ENCODE measurements at regions not wholly inside any gene's neighbourhood (a gene's known extent, or its start where the extent isn't known, plus 50 kb on each side); places are given as distances from the start of the nearest gene placed in this dataset.

DNA sequence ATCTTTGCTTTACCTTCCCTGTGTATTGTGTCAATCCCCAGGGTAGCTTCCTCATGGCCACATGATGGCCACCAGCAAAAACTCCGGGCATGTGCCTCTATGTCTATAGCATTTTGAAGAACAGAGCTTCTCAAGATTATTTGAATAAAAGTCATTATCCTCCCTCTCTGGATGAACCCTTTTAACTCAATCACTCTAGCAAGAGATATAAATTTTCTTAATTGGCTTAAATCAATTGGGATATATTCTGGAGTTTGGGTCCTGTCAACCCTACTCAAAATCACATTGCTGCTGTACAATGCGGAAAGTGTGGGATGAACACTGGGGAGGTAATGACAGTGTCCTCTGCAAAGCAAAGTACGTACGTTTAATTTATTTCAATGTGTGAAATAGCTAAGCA lies 370.6 kb upstream of the LRRC3B start:
- no peaks in the 10 kb centered on the region for H3K27me3 Mint-ChIP-seq (ENCODE audit: insufficient read depth)
- TF ChIP-seq, protein P1, sequence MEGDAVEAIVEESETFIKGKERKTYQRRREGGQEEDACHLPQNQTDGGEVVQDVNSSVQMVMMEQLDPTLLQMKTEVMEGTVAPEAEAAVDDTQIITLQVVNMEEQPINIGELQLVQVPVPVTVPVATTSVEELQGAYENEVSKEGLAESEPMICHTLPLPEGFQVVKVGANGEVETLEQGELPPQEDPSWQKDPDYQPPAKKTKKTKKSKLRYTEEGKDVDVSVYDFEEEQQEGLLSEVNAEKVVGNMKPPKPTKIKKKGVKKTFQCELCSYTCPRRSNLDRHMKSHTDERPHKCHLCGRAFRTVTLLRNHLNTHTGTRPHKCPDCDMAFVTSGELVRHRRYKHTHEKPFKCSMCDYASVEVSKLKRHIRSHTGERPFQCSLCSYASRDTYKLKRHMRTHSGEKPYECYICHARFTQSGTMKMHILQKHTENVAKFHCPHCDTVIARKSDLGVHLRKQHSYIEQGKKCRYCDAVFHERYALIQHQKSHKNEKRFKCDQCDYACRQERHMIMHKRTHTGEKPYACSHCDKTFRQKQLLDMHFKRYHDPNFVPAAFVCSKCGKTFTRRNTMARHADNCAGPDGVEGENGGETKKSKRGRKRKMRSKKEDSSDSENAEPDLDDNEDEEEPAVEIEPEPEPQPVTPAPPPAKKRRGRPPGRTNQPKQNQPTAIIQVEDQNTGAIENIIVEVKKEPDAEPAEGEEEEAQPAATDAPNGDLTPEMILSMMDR (IDR thresholded peaks at IDR 0.05), result no peak
- DNase-seq, result no peak
- peaks cover 26% of the 10 kb centered on the region for H3K9me3 Mint-ChIP-seq
- no peaks in the 10 kb centered on the region for H3K36me3 Mint-ChIP-seq (ENCODE audit: low read depth)
- no peak overlapping the region for H3K27ac Mint-ChIP-seq
- H3K4me3 Mint-ChIP-seq, result no peak overlapping the region
- no peaks in the 10 kb centered on the region for H3K4me1 Mint-ChIP-seq (ENCODE audit: low read depth)

DNA sequence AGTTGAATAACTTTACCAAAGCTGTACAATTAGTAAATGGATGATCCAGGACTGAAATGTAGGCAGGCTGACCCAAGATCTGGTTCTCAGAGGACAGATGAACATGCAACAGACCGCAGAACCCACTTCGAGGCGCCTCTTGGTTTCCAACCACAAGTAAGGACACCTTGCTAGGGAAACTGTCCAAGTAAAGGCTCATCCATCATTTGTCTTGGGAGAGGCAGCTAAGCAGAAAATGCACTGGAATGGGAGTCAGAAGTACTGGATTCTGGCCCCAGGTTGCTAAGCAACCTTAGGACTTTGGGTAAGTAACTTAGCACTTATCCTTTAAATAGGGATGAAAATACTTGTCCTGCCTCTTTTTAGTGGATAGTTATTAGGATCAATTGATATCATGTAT lies 366.3 kb upstream of the LRRC3B start:
- Mint-ChIP-seq H3K36me3 (ENCODE audit: low read depth) (no peaks in the 10 kb centered on the region), H3K27ac (no peak overlapping the region), H3K4me1 (ENCODE audit: low read depth) (no peaks in the 10 kb centered on the region), H3K27me3 (ENCODE audit: insufficient read depth) (no peaks in the 10 kb centered on the region), H3K9me3 (peaks cover 33% of the 10 kb centered on the region), H3K4me3 (no peak overlapping the region)
- DNase-seq, result no peak
- TF ChIP-seq, protein P1 (IDR thresholded peaks at IDR 0.05), result no peak

DNA sequence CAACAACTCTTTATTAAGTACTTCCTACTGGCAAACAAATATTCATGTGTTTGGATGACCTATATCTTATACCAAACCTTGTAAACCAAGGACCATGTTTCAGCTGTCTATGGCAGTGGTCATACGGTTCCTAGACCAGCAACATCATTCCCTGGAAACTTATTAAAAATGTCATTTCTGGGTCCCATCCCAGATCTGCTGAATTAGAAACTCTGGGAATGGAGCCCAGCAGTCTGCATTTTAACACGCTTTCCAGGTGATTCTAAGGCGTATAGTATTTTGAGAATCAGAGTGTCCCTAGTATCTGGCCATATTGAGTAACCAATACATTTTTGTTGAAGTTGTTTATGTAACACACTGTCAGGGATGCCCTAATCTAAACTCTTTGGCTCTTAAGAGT lies 363.4 kb upstream of the LRRC3B start:
- TF ChIP-seq, protein P1 (IDR thresholded peaks at IDR 0.05), result no peak
- no peaks in the 10 kb centered on the region for H3K36me3 Mint-ChIP-seq (ENCODE audit: low read depth)
- DNase-seq, result no peak
- no peaks in the 10 kb centered on the region for H3K27me3 Mint-ChIP-seq (ENCODE audit: insufficient read depth)
- H3K4me1 Mint-ChIP-seq (ENCODE audit: low read depth), result no peaks in the 10 kb centered on the region
- no peak overlapping the region for H3K4me3 Mint-ChIP-seq
- peaks cover 47% of the 10 kb centered on the region for H3K9me3 Mint-ChIP-seq
- no peak overlapping the region for H3K27ac Mint-ChIP-seq

DNA sequence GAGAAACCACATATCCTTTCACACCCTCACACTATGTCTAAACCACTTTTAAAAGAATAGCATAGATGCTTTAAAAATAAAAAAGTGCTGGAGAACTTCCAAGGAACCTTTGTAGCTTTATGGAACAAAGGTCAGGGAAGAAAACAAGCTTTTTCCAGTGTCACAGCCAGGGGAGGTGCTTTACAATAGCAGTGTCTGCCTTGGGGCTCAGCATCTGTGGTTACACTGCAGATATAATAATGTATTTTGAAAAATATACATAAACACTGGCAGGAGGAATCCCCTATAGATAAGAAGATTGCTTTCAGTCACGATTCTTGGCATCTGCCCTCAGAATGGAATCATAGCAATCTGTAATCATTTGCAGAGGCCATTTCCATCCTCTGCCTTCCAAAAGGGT lies 362.4 kb upstream of the LRRC3B start:
- DNase-seq, result no peak
- Mint-ChIP-seq H3K4me3 (no peak overlapping the region), H3K4me1 (ENCODE audit: low read depth) (no peaks in the 10 kb centered on the region), H3K36me3 (ENCODE audit: low read depth) (no peaks in the 10 kb centered on the region), H3K9me3 (peaks cover 47% of the 10 kb centered on the region), H3K27me3 (ENCODE audit: insufficient read depth) (no peaks in the 10 kb centered on the region), H3K27ac (no peak overlapping the region)
- TF ChIP-seq, protein P1 (IDR thresholded peaks at IDR 0.05), result no peak

DNA sequence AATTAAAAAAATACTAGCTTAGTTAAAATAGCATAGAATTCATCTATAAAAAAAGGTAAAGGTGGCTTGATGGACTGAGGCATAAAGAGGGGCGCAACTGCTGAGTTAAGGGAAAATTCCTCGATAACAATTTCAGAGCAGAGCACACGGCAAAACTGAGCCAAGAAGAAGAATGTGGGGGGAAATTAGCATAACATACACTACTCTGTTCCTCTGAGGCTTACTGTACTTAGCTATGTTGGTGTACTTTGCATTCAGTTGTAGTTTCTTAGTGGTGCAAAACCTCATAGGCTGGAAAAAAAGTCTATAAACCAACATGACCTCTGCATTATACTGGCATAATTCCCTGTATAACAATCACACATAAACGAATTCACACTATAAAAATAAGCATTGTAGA lies 357.9 kb upstream of the LRRC3B start:
- DNase-seq, result no peak
- Mint-ChIP-seq H3K9me3 (peaks cover 43% of the 10 kb centered on the region), H3K27ac (no peak overlapping the region), H3K4me3 (no peak overlapping the region), H3K27me3 (ENCODE audit: insufficient read depth) (no peaks in the 10 kb centered on the region), H3K4me1 (ENCODE audit: low read depth) (no peaks in the 10 kb centered on the region), H3K36me3 (ENCODE audit: low read depth) (no peaks in the 10 kb centered on the region)
- TF ChIP-seq, protein P1 (IDR thresholded peaks at IDR 0.05), result no peak

DNA sequence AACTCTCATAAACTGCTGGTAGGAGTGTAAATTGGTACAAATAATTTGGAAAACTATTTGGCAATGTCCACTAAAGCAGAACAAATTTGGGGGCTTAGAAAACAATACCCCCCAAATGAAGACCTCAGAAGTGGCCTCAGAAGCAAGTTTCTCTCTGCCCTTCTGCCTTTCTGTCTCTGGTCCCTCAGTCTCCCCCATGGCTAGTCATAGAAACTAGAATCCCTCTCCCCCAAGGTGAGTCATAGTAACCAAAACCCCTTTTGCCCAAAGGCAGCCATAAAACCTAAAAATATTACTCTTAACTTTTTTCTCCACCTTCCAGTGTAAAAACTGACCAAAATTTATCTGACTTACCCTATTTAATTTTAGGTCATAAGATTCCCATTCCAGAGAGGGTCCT lies 350.7 kb upstream of the LRRC3B start:
- DNase-seq, result no peak
- H3K4me1 Mint-ChIP-seq (ENCODE audit: low read depth), result no peaks in the 10 kb centered on the region
- TF ChIP-seq, protein P1 (IDR thresholded peaks at IDR 0.05), result no peak
- H3K27me3 Mint-ChIP-seq (ENCODE audit: insufficient read depth), result no peaks in the 10 kb centered on the region; the same call in 1 of the 2 replicates
- H3K27ac Mint-ChIP-seq, result no peak overlapping the region
- no peaks in the 10 kb centered on the region for H3K36me3 Mint-ChIP-seq (ENCODE audit: low read depth)
- H3K9me3 Mint-ChIP-seq, result peaks cover 41% of the 10 kb centered on the region
- H3K4me3 Mint-ChIP-seq, result no peak overlapping the region
